HUDEP-2 (cell line): ENCODE measurements at regions not wholly inside any gene's neighbourhood (a gene's known extent, or its start where the extent isn't known, plus 50 kb on each side); places are given as distances from the start of the nearest gene placed in this dataset.
"Not testable (repeated sequence)": the region's sequence is repeated elsewhere in the genome, so short reads cannot be mapped to it uniquely, and the experiment has no call there.

Experiments used
- DNase-seq, 76 experiments: peaks; one replicate each; lab custom pipeline; 2025; ENCODE audit not compliant: unreplicated experiment in 76 of 76; lab: John Stamatoyannopoulos, UW

DNA sequence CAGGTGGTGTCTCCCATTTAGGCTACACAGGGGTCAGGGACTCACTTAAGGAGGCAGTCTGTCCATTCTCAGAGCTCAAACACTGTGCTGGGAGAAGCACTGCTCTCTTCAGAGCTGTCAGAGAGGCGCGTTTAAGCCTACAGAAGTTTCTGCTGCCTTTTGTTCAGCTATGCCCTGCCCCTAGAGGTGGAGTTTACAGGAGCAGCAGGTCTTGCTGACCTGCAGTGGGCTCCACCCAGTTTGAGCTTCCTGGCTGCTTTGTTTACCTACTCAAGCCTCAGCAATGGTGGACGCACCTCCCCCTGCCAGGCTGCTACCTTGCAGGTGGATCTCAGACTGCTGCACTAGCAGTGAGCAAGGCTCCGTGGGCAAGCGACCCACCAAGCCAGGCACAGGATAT lies 260.1 kb downstream of the MEF2C start:
- DNase-seq, result not testable (repeated sequence)

- DNase-seq, result not testable (repeated sequence)
Measured at GRCh38 chr5:88615767-88616166, 267.2 kb downstream of the MEF2C start.

DNA sequence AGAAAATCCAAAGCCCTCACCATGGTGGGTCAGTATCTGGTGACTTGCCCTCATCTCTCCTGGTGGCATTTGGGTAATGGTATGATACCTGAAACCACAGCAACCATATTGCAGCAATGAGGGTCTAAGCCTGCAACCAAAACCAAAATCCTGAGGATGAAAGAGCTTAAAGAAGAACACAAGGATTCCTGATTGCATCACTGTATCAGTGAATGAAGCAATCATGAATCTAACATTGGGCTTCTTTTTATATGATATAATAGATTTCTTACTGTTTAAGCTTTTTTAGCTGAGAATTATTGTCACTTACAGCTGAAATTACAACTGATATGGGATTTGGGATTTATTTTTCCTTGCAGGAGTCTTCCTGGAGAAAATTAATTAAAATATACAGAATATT lies 269.9 kb downstream of the MEF2C start:
- no peak for DNase-seq

DNA sequence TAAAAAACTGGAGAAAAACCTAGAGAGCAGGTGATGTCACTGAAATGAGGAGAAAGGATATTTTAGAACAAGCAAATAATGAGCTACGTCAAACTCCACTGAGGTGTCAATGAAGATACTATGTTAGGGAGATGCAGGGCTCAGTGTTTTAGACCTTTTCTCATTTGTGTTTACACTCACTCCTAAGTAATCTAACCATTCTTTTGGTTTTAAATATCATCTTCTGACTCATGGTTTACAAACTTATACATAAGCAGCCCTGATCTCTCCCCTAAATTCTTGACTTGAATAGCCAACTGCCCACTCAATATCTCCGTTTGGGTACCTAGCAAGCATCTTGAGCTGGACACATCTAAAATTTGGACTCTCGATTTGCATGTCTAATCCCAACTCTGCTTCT lies 272.4 kb downstream of the MEF2C start:
- DNase-seq, result no peak

- DNase-seq, result no peak
Measured at GRCh38 chr5:88607492-88607891, 275.5 kb downstream of the MEF2C start.

- DNase-seq, result no peak
Measured at GRCh38 chr5:88606626-88607025, 276.4 kb downstream of the MEF2C start.

DNA sequence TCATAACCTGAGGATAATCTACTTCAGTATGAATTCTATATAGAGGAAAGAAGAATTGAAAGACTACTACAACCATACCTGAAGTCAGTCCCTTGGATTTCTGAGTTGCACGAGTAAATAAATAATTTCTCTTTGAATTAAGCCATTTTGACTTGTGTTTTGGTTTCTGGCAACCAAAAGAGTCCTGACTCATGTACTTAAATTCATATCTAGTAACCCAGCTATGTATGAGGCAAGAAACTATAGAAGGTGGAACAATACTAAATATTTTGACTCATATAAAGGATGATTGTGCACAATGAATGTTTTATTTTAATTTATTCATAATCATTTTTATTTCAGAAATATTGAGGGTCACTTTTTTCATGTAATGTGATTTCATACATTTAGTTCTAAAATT lies 276.8 kb downstream of the MEF2C start:
- no peak for DNase-seq

DNA sequence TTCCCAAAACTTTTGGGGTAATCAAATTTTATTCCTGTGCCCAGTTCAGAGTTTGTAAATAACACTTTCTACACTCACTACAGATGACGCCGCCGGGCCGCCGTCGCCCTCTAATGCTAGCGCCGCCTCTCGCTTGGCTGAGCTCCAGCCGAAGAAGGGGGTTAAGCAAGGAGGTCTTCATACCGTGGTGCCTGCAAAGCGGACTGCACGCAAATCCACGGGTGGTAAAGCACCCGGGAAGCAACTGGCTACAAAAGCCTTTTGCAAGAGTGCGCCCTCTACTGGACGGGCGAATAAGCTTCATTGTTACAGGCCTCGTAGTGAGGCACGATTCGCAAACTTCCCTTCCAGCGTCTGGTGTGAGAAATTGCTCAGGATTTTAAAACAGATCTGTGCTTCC lies 280.4 kb downstream of the MEF2C start:
- DNase-seq, result peak in 33 of 76 experiments; percentile 1 to 38 (median 7)

- no peak for DNase-seq
Measured at GRCh38 chr5:88594441-88594840, 288.5 kb downstream of the MEF2C start.

DNA sequence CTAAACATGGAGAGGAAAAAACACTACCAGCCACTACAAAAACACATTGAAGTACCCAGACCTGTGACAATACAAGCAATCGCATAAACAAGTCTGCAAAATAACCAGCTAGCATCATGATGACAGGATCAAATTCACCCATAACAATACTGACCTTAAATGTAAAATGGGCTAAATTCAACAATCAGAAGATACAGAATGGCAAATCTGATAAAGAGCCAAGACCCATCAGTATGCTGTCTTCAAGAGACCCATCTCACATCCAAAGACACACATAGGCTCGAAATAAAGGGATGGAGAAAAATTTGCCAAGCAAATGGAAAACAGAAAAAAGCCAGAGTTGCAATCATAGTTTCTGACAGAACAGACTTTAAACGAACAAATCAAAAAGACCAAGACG lies 294.4 kb downstream of the MEF2C start:
- DNase-seq, result no peak

DNA sequence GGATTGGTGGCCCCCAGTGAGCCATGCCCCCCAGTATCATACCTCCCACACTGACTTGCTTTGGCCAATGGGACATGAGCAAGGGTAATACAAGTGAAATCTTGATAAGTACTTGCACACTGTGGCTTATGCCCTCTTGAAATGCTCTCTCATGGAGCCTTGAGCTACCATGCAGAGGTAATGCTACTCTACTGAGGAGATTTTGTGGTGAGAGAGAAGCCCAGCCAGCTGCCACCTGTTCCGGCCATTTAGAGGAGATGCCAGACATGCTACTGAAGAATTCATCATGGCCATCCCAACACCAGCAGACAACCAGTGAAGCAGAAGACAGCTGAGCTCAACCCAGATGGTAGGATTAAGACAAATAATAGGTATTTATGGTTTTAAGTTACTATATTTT lies 299.5 kb downstream of the MEF2C start:
- DNase-seq, result no peak

- DNase-seq, result no peak
Measured at GRCh38 chr5:88558366-88558765, 289.7 kb upstream of the TMEM161B start.

- no peak for DNase-seq
Measured at GRCh38 chr5:88557881-88558280, 289.2 kb upstream of the TMEM161B start.

DNA sequence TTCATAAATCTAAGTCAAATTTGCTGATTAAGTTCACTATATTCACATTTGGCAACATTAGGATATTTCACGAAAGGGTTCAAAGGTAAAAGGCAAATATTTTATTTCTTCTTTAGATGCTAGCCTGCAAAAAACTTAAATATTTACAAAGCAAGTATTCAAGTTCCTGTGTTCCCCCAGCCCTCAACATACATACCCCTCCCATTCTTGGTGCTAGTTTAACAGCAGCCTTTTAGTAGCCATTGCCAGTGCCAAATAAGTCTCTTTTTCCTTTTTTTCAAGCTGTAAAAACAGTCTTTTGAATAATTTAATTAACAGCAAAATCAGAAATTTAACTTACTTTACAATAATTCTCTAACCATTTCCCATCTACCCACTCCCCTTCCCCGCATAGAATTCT lies 288.5 kb upstream of the TMEM161B start:
- no peak for DNase-seq

DNA sequence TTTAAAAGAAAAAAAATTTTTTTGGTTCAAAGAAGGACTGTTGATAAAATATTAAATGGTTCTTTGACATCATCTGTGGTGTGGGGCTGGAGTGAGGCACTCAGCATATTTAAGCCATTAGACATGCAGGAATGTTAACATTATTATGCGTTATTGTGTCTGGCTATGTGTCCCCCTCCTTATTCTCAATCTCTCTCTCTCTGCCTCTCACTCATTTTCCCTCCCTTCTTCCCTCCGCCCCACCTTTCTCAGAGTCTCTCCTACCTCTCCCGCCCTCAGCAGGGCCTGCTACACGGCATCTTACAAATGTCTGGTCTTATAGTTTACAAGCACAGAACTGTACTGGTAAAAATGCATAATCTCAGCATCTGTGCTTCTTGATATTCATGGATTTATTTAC lies 287.8 kb upstream of the TMEM161B start:
- no peak for DNase-seq

DNA sequence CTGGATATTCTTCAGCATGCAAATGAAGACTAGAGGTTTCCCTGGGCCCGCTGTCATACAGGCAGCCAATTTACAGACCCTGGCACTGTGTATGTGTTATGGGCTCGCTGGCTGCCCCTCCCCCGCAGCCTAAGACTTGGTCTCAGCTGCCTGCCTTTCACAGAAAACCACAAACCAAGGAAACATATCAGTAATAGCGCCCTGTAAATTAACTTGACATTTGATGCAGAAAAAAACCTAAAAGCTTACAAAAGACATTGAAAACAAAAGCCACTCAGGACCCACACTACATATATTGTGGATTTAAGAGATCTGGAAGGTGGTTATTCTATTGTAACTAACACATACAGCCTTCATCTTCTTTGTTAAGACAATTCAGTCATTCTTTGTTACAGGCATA lies 287.0 kb upstream of the TMEM161B start:
- DNase-seq, result no peak

- no peak for DNase-seq
Measured at GRCh38 chr5:88553986-88554385, 285.3 kb upstream of the TMEM161B start.

GRCh38 chr5:88553136-88553875 lies 284.7 kb upstream of the TMEM161B start:
- no peak for DNase-seq

GRCh38 chr5:88552426-88552825 lies 283.8 kb upstream of the TMEM161B start:
- DNase-seq, result no peak

GRCh38 chr5:88551724-88552345 lies 283.2 kb upstream of the TMEM161B start:
- DNase-seq, result no peak

GRCh38 chr5:88550736-88551135 lies 282.1 kb upstream of the TMEM161B start:
- DNase-seq, result no peak

GRCh38 chr5:88548136-88548805 lies 279.6 kb upstream of the TMEM161B start:
- no peak for DNase-seq
